HL-60 (cell line): ENCODE measurements at regions not wholly inside any gene's neighbourhood (a gene's known extent, or its start where the extent isn't known, plus 50 kb on each side); places are given as distances from the start of the nearest gene placed in this dataset.

ENCODE experiments used
- DNase-seq, 2 experiments: peaks; one replicate each; pipeline ENCODE4 v3.0.0-alpha.2; 2010 to 2020; ENCODE audit warnings: low read depth in 1 of 2, low spot score in 1 of 2
- H3K27ac ChIP-seq: fragments of 250-450 bp; sonication (Bioruptor Pico); replicated peaks from 2 replicates; pipeline ENCODE4 v1.5.1; 2020; ENCODE audit warnings: mild to moderate bottlenecking, moderate library complexity
- H3K27me3 ChIP-seq: fragments of 250-450 bp; sonication (Bioruptor Pico); 2 replicates; pipeline ENCODE4 v1.5.1; 2021; ENCODE audit warnings: mild to moderate bottlenecking, moderate library complexity; ENCODE audit not compliant: insufficient read depth, poor library complexity, severe bottlenecking
- H3K4me3 ChIP-seq: replicated peaks from 2 replicates; pipeline ENCODE4 v1.5.1; 2011; ENCODE audit warnings: mild to moderate bottlenecking, control low read depth, low read length; ENCODE audit not compliant: insufficient read depth
- CTCF ChIP-seq: IDR thresholded peaks from one replicate; pipeline ENCODE4 v1.5.1; 2011; ENCODE audit warnings: low read length, control low read depth, inconsistent platforms; ENCODE audit not compliant: insufficient read depth
- GABPA ChIP-seq: IDR thresholded peaks from 2 replicates; pipeline ENCODE4 v1.6.1; 2012; ENCODE audit warnings: low read depth
- POLR2AphosphoS5 ChIP-seq: IDR thresholded peaks from 2 replicates; pipeline ENCODE4 v1.6.1; 2012; ENCODE audit warnings: low read depth
- REST ChIP-seq: IDR thresholded peaks from 2 replicates; pipeline ENCODE4 v1.6.1; 2012; ENCODE audit warnings: low read depth; ENCODE audit not compliant: insufficient replicate concordance
- SPI1 ChIP-seq: IDR thresholded peaks from 2 replicates; pipeline ENCODE4 v1.6.1; 2012; ENCODE audit warnings: low read depth, mild to moderate bottlenecking, borderline replicate concordance

- no peaks in the 10 kb centered on the region for H3K27me3 ChIP-seq
- H3K4me3 ChIP-seq, result no peak overlapping the region
- no peak for DNase-seq
- H3K27ac ChIP-seq, result no peak overlapping the region
- TF ChIP-seq POLR2AphosphoS5, result no peak
- no peak for TF ChIP-seq GABPA
- no peak for TF ChIP-seq CTCF
- no peak for TF ChIP-seq SPI1
- TF ChIP-seq REST, result no peak
Observed at GRCh38 chr21:27094184-27094948, 127.5 kb upstream of the ADAMTS5 start.

GRCh38 chr21:27086630-27087029 is 119.7 kb upstream of the ADAMTS5 start:
- no peak for TF ChIP-seq CTCF
- no peak for TF ChIP-seq REST
- TF ChIP-seq POLR2AphosphoS5, result no peak
- TF ChIP-seq GABPA, result no peak
- TF ChIP-seq SPI1, result no peak
- Histone ChIP-seq H3K27ac (no peak overlapping the region), H3K27me3 (no peaks in the 10 kb centered on the region), H3K4me3 (no peak overlapping the region)
- no peak for DNase-seq

GRCh38 chr21:27086186-27086585 is 119.3 kb upstream of the ADAMTS5 start:
- no peaks in the 10 kb centered on the region for H3K27me3 ChIP-seq
- TF ChIP-seq POLR2AphosphoS5 (no peak), GABPA (no peak), REST (no peak), CTCF (no peak), SPI1 (no peak)
- no peak overlapping the region for H3K27ac ChIP-seq
- no peak overlapping the region for H3K4me3 ChIP-seq
- DNase-seq, result no peak
